HEK293T (cell line): ENCODE measurements at regions not wholly inside any gene's neighbourhood (a gene's known extent, or its start where the extent isn't known, plus 50 kb on each side); places are given as distances from the start of the nearest gene placed in this dataset.

Experiments used
- BHLHE40 ChIP-seq: fragments of 450-650 bp; IDR thresholded peaks from 2 replicates; pipeline ENCODE4 v1.6.1; 2016; ENCODE audit warnings: mild to moderate bottlenecking, moderate library complexity, borderline replicate concordance
- CTBP1 ChIP-seq: fragments of 450-650 bp; IDR thresholded peaks from 2 replicates; pipeline ENCODE4 v1.6.1; 2016; ENCODE audit warnings: borderline replicate concordance
- LEF1 ChIP-seq: fragments of 450-650 bp; IDR thresholded peaks from 2 replicates; pipeline ENCODE4 v1.6.1; 2017; ENCODE audit warnings: mild to moderate bottlenecking, borderline replicate concordance
- SP1 ChIP-seq: fragments of 450-650 bp; IDR thresholded peaks from 2 replicates; pipeline ENCODE4 v1.6.1; 2017
- SUZ12 ChIP-seq: fragments of 450-650 bp; IDR thresholded peaks from 2 replicates; pipeline ENCODE4 v1.6.1; 2016; ENCODE audit warnings: mild to moderate bottlenecking
- TARDBP ChIP-seq: fragments of 450-650 bp; IDR thresholded peaks from 2 replicates; pipeline ENCODE4 v1.6.1; 2016

DNA sequence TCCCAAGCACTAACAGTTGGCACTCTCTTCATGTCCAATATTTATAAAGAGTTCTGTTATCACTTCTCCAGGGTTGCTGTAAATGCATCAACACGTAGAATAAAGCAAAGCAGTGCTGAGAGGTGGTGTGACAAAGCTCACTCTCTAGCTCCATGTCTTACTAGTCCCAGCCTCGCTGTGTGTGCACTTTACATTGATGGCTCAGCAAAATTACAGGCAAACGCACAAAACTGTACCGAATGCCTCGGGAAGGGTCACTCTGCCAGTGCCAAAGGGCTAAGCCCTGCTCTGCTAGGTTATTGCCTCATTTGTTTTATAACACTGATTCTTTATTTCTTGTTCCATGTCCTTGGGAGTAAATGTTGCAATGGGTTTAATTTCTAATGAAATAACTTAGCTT lies 1005.9 kb upstream of the WWC1 start:
- TF ChIP-seq TARDBP: no peak
- TF ChIP-seq BHLHE40: no peak
- TF ChIP-seq SP1: no peak
- TF ChIP-seq SUZ12: no peak
- TF ChIP-seq LEF1: no peak
- TF ChIP-seq CTBP1: no peak
